Smooth muscle cell (in vitro differentiated cells): ENCODE measurements at regions not wholly inside any gene's neighbourhood (a gene's known extent, or its start where the extent isn't known, plus 50 kb on each side); places are given as distances from the start of the nearest gene placed in this dataset.
"Not testable (repeated sequence)": the region's sequence is repeated elsewhere in the genome, so short reads cannot be mapped to it uniquely, and the experiment has no call there.

Experiments
- DNase-seq: peaks from one replicate; lab custom pipeline; 2025; ENCODE audit not compliant: unreplicated experiment; lab: John Stamatoyannopoulos, UW
- H2AFZ ChIP-seq: fragments of 200-600 bp; sonication (generic); 2 replicates; pipeline ENCODE4 v1.6.0; 2016; ENCODE audit warnings: antibody characterized with exemption, low read depth, mild to moderate bottlenecking
- H3F3A ChIP-seq: fragments of 200-600 bp; sonication (generic); 2 replicates; pipeline ENCODE4 v1.6.0; 2017; ENCODE audit warnings: antibody characterized with exemption, low read depth
- H3K27ac ChIP-seq: fragments of 200-600 bp; sonication (generic); 2 replicates; pipeline ENCODE4 v1.5.1; 2016; ENCODE audit warnings: low read depth, mild to moderate bottlenecking
- H3K27me3 ChIP-seq: fragments of 200-600 bp; sonication (generic); 2 replicates; pipeline ENCODE4 v1.6.1; 2016; ENCODE audit warnings: low read depth, mild to moderate bottlenecking
- H3K36me3 ChIP-seq: fragments of 200-600 bp; sonication (generic); 2 replicates; pipeline ENCODE4 v1.5.1; 2016; ENCODE audit warnings: low read depth
- H3K4me1 ChIP-seq: fragments of 200-600 bp; sonication (generic); 2 replicates; pipeline ENCODE4 v1.5.1; 2016; ENCODE audit warnings: low read depth
- H3K4me2 ChIP-seq: fragments of 200-600 bp; sonication (generic); 2 replicates; pipeline ENCODE4 v1.6.0; 2016; ENCODE audit warnings: mild to moderate bottlenecking
- H3K4me3 ChIP-seq: fragments of 200-600 bp; sonication (generic); 2 replicates; pipeline ENCODE4 v1.5.1; 2016; ENCODE audit warnings: mild to moderate bottlenecking
- H3K79me2 ChIP-seq: fragments of 200-600 bp; sonication (generic); 2 replicates; pipeline ENCODE4 v1.6.0; 2016; ENCODE audit warnings: low read depth, mild to moderate bottlenecking
- H3K9ac ChIP-seq: fragments of 200-600 bp; sonication (generic); 2 replicates; pipeline ENCODE4 v1.6.0; 2016; ENCODE audit warnings: low read depth
- H3K9me3 ChIP-seq: fragments of 200-600 bp; sonication (generic); replicated peaks from 2 replicates; pipeline ENCODE4 v1.5.1; 2016; ENCODE audit warnings: low read depth
- H4K20me1 ChIP-seq: fragments of 200-600 bp; sonication (generic); 2 replicates; pipeline ENCODE4 v1.6.0; 2016; ENCODE audit warnings: low read depth
- WGBS: methylation state at CpG from one replicate; pipeline ENCODE4 v1.1.7; 2016; ENCODE audit warnings: low lambda C conversion rate; 5-methylcytosine and 5-hydroxymethylcytosine counted together
- TF ChIP-seq, protein P1 (sequence below): fragments of 200-600 bp; sonication (generic); IDR thresholded peaks from 2 replicates; pipeline ENCODE4 v1.5.1; 2017; ENCODE audit warnings: borderline replicate concordance, mild to moderate bottlenecking, antibody characterized with exemption; ENCODE audit not compliant: insufficient read depth, poor library complexity, severe bottlenecking

GRCh38 chr1:112855152-112855828 is 100.7 kb downstream of the SLC16A1 start:
- no peak for DNase-seq
- H3F3A ChIP-seq, result no peaks in the 10 kb centered on the region
- 78% methylated on average over 6 of the region's 6 CpGs for WGBS
- H2AFZ ChIP-seq, result no peak overlapping the region
- no peaks in the 10 kb centered on the region for H3K36me3 ChIP-seq
- H3K9ac ChIP-seq, result no peak overlapping the region
- no peaks in the 10 kb centered on the region for H3K27me3 ChIP-seq
- no peaks in the 10 kb centered on the region for H3K79me2 ChIP-seq
- H3K4me2 ChIP-seq, result no peak overlapping the region
- H4K20me1 ChIP-seq, result no peaks in the 10 kb centered on the region
- TF ChIP-seq, protein P1, sequence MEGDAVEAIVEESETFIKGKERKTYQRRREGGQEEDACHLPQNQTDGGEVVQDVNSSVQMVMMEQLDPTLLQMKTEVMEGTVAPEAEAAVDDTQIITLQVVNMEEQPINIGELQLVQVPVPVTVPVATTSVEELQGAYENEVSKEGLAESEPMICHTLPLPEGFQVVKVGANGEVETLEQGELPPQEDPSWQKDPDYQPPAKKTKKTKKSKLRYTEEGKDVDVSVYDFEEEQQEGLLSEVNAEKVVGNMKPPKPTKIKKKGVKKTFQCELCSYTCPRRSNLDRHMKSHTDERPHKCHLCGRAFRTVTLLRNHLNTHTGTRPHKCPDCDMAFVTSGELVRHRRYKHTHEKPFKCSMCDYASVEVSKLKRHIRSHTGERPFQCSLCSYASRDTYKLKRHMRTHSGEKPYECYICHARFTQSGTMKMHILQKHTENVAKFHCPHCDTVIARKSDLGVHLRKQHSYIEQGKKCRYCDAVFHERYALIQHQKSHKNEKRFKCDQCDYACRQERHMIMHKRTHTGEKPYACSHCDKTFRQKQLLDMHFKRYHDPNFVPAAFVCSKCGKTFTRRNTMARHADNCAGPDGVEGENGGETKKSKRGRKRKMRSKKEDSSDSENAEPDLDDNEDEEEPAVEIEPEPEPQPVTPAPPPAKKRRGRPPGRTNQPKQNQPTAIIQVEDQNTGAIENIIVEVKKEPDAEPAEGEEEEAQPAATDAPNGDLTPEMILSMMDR, result no peak
- H3K27ac ChIP-seq, result no peak overlapping the region
- no peak overlapping the region for H3K4me3 ChIP-seq
- no peaks in the 10 kb centered on the region for H3K4me1 ChIP-seq
- H3K9me3 ChIP-seq, result no peaks in the 10 kb centered on the region

DNA sequence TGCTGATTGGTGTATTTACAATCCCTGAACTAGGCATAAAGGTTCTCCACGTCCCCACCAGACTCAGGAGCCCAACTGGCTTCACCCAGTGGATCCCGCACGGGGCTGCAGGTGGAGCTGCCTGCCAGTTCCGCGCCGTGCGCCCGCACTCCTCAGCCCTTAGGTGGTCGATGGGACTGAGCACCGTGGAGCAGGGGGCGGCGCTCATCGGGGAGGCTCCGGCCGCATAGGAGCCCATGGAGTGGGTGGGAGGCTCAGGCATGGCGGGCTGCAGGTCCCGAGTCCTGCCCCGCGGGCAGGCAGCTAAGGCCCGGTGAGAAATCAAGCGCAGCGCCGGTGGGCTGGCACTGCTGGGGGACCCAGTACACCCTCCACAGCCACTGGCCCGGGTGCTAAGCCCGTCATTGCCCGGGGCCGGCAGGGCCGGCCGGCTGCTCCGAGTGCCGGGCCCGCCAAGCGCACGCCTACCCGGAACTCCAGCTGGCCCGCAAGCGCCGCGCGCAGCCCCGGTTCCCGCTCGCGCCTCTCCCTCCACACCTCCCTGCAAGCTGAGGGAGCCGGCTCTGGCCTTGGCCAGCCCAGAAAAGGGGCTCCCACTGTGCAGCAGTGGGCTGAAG is 101.5 kb downstream of the SLC16A1 start:
- H3K4me3 ChIP-seq, H3K27me3 ChIP-seq, H3K9ac ChIP-seq, DNase-seq, H3F3A ChIP-seq, H3K4me1 ChIP-seq, H3K4me2 ChIP-seq, H3K36me3 ChIP-seq, H4K20me1 ChIP-seq, H2AFZ ChIP-seq, H3K79me2 ChIP-seq, H3K27ac ChIP-seq, H3K9me3 ChIP-seq: not testable (repeated sequence)
- WGBS, result 98% methylated on average over 41 of the region's 45 CpGs

DNA sequence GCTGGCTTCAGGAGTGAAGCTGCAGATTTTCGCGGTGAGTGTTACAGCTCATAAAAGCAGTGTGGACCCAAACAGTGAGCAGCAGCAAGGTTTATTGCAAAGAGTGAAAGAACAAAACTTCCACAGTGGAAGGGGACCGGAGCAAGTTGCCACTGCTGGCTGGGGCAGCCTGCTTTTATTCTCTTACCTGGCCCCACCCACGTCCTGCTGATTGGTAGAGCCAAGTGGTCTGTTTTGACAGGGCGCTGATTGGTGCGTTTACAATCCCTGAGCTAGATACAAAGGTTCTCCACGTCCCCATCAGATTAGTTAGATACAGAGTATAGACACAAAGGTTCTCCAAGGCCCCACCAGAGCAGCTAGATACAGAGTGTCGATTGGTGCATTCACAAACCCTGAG is 102.1 kb downstream of the SLC16A1 start:
- H3F3A ChIP-seq, H3K4me2 ChIP-seq, H3K27ac ChIP-seq, H3K9me3 ChIP-seq, DNase-seq, H3K27me3 ChIP-seq, H4K20me1 ChIP-seq, H3K36me3 ChIP-seq, H3K4me1 ChIP-seq, H2AFZ ChIP-seq, H3K4me3 ChIP-seq, H3K9ac ChIP-seq, H3K79me2 ChIP-seq: not testable (repeated sequence)
- 95% methylated on average over 8 of the region's 8 CpGs for WGBS

GRCh38 chr1:112852934-112853333 is 103.1 kb downstream of the SLC16A1 start:
- Histone ChIP-seq H3K79me2 (no peaks in the 10 kb centered on the region), H3K9ac (no peak overlapping the region), H4K20me1 (no peaks in the 10 kb centered on the region), H2AFZ (no peak overlapping the region), H3K9me3 (no peaks in the 10 kb centered on the region), H3K4me1 (peaks cover 4% of the 10 kb centered on the region), H3K27ac (no peak overlapping the region), H3K4me2 (no peak overlapping the region), H3K4me3 (no peak overlapping the region), H3K27me3 (no peaks in the 10 kb centered on the region), H3K36me3 (no peaks in the 10 kb centered on the region), H3F3A (no peaks in the 10 kb centered on the region)
- DNase-seq, result no peak
- TF ChIP-seq, protein P1, result no peak
- WGBS, result 97% methylated on average over 2 of the region's 2 CpGs
